Activated CD4-positive, CD25-positive, alpha-beta regulatory T cell treated with anti-CD3 and anti-CD28 coated beads, Interleukin-2, amount 50 U/mL, for 16 hours (primary cell): ENCODE measurements at regions not wholly inside any gene's neighbourhood (a gene's known extent, or its start where the extent isn't known, plus 50 kb on each side); places are given as distances from the start of the nearest gene placed in this dataset.
A peak's percentile ranks its signal among the peaks of the same experiment; 100 is the strongest.

Experiments
- DNase-seq: peaks from one replicate; pipeline ENCODE4 v3.0.0-alpha.2; 2020; ENCODE audit warnings: low read depth, low spot score

- DNase-seq: no peak
These were observed 241.5 kb downstream of the LTN1 start for GRCh38 chr21:28751176-28751575.

GRCh38 chr21:28750565-28750964 lies 242.1 kb downstream of the LTN1 start:
- no peak for DNase-seq

- DNase-seq: no peak
These were observed 243.1 kb downstream of the LTN1 start for GRCh38 chr21:28749536-28749935.

DNA sequence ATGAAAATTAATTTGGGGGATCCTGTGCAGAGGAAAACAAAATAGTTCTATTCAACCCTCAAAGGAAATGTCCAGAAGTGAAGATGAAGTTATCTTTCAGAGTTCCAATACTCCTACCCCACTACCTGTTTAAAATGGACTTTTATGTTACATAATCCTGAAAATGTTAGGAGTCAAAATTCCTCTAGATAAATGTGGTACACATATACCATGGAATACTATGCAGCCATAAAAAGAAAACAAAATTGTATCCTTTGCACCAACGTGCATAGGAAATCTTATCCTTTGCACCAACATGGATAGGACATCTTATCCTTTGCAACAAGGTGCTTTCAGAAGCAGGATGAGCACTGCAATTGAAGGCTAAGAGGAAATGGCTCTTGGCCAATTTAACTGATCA lies 245.2 kb downstream of the LTN1 start:
- DNase-seq: no peak

DNA sequence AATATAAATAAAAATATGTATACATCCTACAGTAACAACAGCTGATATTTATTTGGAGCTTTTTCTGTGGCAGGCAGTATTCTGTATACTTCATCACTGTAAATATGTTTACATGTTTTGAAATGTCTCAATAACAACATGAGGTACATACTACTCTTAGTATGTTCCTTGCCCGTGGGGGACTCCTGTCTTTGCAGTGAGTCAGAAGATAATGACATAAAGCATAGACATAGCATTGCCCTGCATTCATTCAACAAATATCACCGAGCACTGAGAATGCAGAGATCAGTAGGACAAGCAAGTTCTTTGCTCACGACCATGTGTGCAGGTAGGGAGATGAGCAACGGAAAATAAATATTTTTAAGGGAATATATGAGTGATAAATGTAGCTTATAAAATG lies 246.5 kb downstream of the LTN1 start:
- DNase-seq: no peak

GRCh38 chr21:28745131-28746016 lies 247.3 kb downstream of the LTN1 start:
- peak; percentile 43 for DNase-seq

GRCh38 chr21:28743723-28744122 lies 249.0 kb downstream of the LTN1 start:
- DNase-seq: no peak

DNA sequence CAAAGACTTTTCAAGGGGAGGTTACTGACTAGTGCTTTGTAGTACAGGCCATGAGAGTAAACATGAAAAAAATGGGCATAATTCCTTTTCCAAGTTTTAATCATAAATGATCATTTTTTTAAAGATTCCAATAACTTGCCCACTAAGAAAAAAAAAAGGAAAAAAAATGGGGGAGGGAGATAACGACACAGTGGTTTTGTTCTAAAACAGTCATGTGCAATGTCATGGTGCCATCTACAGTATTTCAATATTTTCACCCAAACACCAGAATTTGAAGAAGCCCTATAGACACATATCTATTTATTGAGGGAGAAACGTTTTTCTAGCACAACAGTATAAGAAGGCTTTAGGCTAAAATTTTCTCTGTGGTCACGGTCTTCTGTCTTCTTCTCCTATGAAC lies 250.2 kb downstream of the LTN1 start:
- DNase-seq: no peak

- no peak for DNase-seq
These were observed 252.6 kb downstream of the LTN1 start for GRCh38 chr21:28740125-28740524.

- DNase-seq: no peak
These were observed 253.8 kb downstream of the LTN1 start for GRCh38 chr21:28738882-28739281.

DNA sequence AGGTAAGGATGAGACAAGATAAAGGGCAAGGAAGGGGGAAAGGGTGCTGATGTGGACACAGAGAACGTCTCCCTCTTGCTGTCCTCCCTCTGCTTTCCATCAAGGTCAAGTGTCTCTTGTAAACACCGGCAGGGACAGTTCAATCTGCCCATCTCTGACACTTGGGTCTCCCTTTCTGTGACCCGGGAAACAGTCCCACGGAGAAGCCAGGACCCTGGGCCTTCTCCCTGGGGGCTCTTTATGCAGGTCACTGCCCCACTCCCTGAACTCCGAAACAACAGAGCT lies 254.3 kb downstream of the LTN1 start:
- DNase-seq: no peak

DNA sequence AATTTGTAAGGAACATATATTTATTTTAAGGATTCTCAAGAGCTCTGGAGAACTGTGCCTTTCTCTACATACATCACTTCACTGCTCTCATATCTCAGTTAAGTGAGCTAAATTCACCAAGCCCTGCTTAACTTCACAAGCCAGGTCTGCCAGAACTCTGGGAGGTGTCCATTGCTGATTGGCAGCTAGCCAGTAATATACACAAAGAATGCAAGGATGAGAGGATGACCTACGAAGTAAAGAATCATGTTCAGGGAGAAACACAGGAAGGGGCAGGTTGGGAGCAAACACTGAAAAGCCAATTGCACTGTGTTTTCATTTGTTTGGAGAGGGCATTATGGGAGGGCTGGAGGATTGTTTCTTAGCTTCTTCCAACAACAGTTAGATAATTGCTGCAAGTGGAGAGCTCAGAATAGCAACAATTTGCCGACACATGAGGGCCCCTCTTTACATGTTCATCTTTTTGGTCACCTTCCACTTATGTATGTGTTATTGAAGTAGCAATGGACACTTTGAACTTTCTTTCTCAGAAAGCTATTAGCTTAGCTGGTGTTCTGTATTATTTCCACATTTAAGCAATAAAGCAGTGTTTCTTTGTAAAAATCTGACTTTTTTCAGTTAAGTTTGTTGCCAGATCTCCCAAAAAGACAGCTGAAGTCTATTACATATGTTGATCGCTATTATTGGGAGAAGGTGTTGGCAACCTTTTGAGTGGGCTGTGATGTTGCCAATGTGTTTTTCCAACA lies 254.8 kb downstream of the LTN1 start:
- no peak for DNase-seq

DNA sequence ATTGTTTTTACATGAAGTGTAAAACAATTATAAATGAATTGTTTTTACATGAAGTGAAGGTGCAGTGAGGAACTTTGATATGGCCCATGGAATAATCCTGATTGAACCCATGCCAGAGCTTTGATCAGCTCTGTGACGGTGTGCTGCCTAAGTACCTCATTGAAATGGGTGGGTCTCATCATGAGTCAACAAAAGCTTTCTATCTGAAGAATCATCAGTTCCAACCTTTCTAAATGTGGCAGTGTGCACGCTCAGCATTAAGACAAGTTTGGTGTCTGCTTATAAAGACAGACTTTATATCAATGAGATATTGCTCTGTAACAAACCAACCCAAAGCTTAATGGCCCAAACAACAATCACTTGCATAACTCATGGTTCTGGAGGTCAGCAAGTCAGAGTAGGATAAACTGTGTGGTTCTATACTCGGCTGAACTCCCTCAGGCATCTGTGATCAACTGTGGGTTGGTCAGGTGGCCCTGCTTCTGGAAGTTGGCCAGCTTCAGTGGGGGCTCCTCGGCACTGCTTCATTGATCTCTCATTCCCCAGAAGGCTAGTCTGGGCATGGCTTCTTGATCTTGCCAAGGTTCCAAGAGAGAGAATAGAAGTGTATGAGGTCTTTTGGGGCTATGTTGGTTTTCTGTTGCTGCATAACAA lies 258.0 kb downstream of the LTN1 start:
- DNase-seq: no peak

DNA sequence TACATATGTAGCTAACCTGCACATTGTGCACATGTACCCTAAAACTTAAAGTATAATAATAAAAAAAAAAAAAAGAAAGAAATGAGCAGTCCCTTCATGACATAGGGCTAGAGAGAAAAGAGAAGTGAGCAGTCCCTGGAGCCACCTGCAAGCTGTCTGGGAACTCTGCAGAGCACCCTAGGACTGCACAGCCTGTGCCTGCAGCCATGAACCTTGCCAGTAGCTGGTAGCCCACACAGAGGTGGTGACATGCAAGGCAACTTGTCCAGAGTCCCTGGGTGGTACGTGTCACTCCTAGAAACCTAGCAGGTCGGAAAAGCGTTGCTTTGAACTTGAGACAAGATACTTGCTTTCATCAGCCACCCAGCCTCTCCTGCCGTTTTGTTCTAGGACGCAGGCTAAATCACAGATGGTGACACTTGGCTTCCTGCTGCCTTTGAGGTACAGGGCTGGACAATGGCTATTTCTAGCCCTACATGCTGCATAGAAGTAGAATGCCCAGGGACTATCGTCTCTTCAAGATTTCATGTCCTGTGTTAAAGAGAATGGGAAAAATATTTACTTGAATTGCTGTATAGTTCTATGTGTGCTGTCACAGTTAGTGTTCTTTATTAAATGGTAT lies 260.9 kb downstream of the LTN1 start:
- no peak for DNase-seq

GRCh38 chr21:28729887-28730286 lies 262.8 kb downstream of the LTN1 start:
- DNase-seq: no peak

DNA sequence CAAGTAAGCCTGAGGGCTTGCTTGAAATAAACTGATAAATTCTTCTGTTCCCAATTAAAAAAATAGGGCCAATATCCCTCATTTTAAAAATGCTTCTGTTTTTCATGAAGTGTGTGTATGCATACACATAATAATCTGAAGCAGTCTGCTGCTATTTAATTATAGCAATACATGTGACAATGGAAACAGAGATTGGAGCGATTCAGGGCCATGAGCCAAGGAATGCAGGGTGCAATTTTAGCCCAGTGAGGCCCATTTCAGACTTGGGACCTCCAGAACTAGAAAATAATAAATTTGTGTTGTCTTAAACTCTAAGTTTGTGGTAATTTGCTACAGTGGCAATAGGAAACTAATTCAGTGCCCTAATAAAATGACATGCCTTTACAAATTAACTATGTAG lies 264.9 kb downstream of the LTN1 start:
- no peak for DNase-seq

- DNase-seq: no peak
These were observed 267.3 kb downstream of the LTN1 start for GRCh38 chr21:28725396-28725795.

DNA sequence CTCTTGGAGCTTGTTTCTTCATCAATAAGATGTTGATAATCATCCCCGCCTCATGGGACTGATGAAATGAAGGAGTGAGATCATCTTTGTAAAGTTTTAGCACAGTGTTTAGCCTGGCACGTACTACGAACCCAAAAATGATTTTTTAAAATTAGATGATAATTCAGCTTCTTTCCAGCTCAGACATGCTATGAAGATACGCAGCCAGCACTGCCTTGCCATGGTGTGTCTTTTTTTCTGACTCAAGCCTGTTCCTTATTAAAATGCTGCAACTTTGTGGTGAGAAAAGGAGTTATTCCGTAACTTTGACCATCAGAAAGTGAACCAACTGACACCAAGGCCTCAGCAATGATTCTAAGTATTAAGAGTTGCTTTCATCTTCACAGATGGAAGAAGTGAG lies 269.0 kb downstream of the LTN1 start:
- DNase-seq: no peak

DNA sequence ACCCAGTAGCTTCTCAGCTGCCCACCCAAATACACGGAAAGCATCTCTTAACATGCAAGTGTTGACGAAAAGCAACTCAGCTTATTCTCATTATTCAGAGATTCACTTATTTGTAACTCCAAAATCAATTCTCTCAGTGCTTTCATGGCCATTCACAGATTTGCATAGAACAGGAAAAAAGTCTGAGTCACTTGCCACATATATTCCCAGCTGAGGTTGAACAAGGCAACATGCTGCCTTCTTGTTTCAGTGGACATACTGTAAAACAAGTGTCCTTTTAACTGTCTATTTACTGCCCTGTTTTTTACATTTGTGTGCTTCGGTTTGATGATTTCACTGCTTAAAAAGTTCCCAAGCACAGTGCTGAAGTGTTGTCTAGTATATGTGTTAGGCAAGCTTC lies 273.0 kb downstream of the LTN1 start:
- no peak for DNase-seq

DNA sequence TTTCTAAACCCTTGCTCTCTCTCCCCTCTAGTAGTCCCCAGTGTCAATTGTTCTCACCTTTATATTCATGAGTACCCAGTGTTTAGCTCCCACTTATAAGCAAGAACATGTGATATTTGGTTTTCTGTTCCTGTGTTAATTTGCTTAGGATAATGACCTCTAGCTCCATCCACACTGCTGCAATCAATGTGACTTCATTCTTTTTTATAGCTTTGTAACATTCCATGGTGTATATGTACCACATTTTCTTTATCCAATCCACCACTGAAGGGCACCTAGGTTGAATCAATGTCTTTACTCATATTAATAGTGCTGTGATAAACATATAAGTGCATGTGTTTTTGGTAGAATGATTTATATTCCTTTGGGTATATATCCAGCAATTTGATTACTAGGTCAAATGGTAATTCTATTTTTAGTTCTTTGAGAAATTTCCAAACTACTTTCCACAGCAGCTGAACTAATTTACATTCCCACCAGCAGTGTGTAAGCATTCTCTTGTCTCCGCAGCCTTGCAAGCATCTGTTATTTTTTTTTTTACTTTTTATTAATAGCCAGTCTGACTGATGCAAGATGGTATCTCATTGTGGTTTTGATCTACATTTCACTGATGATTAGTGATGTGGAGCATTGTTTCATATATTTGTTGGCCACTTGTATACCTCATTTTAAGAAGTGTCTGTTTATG lies 277.8 kb downstream of the LTN1 start:
- DNase-seq: no peak

DNA sequence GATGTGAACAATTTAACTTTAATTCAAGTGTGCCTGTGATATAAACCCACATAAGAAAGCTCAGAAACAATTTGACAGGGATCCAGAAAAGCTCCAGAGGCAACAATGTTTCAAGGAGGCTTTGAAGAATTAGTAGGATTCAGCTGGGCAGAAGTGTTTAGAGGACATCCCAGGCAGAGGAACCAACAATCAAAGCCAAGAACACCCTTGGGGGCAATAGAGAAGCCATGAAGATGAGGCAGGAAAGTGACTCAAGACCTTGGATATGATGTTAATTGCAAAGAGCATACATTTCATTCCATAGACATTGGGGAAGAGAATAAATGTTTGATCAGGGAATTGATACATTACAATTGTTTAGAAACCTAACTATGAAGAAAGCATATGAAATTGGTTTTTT lies 280.3 kb downstream of the LTN1 start:
- no peak for DNase-seq

DNA sequence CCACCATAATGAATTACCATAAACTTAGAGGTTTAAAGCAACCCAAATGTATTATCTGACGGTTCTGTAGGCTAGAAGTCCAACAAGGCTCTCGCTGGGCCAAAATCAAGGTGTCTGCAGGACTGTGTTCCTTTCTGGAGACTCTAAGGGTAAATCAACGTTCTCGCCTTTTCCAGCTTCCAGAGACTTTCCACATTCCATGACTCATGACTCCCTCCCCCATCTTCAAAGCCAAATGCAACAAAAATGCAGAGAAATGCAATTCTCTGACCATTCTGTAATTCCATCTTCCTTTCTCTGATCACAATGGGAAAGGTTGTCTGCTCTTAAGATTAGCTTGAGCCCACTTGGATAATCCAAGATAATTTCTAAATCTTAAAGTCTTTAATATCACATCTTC lies 287.1 kb downstream of the LTN1 start:
- no peak for DNase-seq
